Mesothelial cell of epicardium (in vitro differentiated cells): ENCODE measurements at regions not wholly inside any gene's neighbourhood (a gene's known extent, or its start where the extent isn't known, plus 50 kb on each side); places are given as distances from the start of the nearest gene placed in this dataset.

Experiments
- DNase-seq, 2 experiments: peaks; one replicate each; pipeline ENCODE4 v3.0.0; 2021; ENCODE audit warnings: low spot score in 2 of 2; ENCODE audit not compliant: unreplicated experiment in 2 of 2
- H3K27ac Mint-ChIP-seq: 2 replicates; pipeline ENCODE4 v1.8.0; 2021; ENCODE audit warnings: mixed read lengths
- H3K27me3 Mint-ChIP-seq: 2 replicates; pipeline ENCODE4 v1.8.0; 2021; ENCODE audit warnings: low read depth, mixed read lengths
- H3K36me3 Mint-ChIP-seq: 2 replicates; pipeline ENCODE4 v1.8.0; 2021; ENCODE audit warnings: mixed read lengths
- H3K4me1 Mint-ChIP-seq: 2 replicates; pipeline ENCODE4 v1.8.0; 2021; ENCODE audit warnings: mixed read lengths
- H3K4me3 Mint-ChIP-seq: 2 replicates; pipeline ENCODE4 v1.8.0; 2021; ENCODE audit warnings: mild to moderate bottlenecking, moderate library complexity, mixed read lengths
- H3K9me3 Mint-ChIP-seq: 2 replicates; pipeline ENCODE4 v1.8.0; 2021; ENCODE audit warnings: mixed read lengths
- CTCF ChIP-seq: fragments of 200-600 bp; sonication (generic); IDR thresholded peaks from one replicate; pipeline ENCODE4 v1.5.0; 2021; ENCODE audit warnings: antibody characterized with exemption; ENCODE audit not compliant: unreplicated experiment

GRCh38 chr1:29936031-29936544 is 699.8 kb downstream of the PTPRU start:
- no peak overlapping the region for H3K27ac Mint-ChIP-seq
- H3K4me3 Mint-ChIP-seq = no peak overlapping the region
- DNase-seq = no peak
- peaks cover 2% of the 10 kb centered on the region for H3K4me1 Mint-ChIP-seq
- H3K9me3 Mint-ChIP-seq = no peaks in the 10 kb centered on the region
- H3K27me3 Mint-ChIP-seq = peaks cover 41% of the 10 kb centered on the region
- H3K36me3 Mint-ChIP-seq = no peaks in the 10 kb centered on the region
- TF ChIP-seq CTCF = no peak

DNA sequence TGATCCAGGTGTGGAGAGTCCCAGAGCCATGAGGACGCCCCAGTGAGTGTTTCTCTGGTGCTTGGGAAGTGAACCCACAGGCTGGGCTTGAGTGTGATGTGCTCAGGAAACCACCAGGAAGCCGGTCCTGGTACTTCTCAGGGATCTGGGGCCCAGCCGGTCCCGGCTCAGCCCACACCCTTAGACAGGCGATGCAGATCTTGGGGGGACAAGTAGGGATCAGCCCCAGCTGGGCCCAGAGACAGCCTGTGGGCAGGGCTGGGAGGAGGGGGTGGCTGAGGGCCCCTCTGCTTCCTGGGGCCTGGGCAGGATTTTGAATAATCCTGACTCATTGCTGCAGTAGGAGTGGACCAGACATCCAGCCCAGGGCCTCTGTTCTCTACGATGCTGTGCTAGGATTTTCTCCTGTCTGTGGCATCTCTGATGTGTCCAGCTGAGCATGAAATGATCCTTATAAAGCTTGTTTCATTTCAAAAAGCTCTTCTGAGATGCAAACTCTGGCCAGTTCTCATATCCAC is 698.0 kb downstream of the PTPRU start:
- H3K27me3 Mint-ChIP-seq = peaks cover 35% of the 10 kb centered on the region
- no peak overlapping the region for H3K27ac Mint-ChIP-seq
- H3K4me1 Mint-ChIP-seq = peaks cover 2% of the 10 kb centered on the region
- DNase-seq = no peak
- no peaks in the 10 kb centered on the region for H3K36me3 Mint-ChIP-seq
- no peak overlapping the region for H3K4me3 Mint-ChIP-seq
- no peaks in the 10 kb centered on the region for H3K9me3 Mint-ChIP-seq
- no peak for TF ChIP-seq CTCF

DNA sequence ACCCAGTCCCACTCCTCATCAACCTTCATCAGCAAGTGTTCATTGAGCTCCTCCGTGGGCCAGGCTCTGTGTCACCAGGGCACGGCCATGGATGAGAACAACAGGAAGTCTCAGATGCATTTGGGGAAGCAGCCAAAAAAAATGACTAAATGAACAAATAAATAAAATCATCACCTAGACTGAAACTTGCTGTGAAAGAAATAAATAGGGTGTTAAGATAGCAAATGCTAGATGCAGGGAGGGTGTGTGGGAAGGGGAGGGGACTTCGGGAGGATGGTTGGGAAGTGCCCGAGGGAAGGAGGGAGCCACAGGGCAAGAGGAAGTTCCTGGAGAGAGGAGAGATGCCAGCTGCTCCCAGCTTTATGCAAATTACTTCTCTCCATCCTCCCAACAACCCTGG is 696.7 kb downstream of the PTPRU start:
- Mint-ChIP-seq H3K36me3 (no peaks in the 10 kb centered on the region), H3K27me3 (peaks cover 40% of the 10 kb centered on the region), H3K4me1 (peaks cover 2% of the 10 kb centered on the region), H3K9me3 (no peaks in the 10 kb centered on the region), H3K27ac (no peak overlapping the region), H3K4me3 (no peak overlapping the region)
- no peak for TF ChIP-seq CTCF
- DNase-seq = no peak

DNA sequence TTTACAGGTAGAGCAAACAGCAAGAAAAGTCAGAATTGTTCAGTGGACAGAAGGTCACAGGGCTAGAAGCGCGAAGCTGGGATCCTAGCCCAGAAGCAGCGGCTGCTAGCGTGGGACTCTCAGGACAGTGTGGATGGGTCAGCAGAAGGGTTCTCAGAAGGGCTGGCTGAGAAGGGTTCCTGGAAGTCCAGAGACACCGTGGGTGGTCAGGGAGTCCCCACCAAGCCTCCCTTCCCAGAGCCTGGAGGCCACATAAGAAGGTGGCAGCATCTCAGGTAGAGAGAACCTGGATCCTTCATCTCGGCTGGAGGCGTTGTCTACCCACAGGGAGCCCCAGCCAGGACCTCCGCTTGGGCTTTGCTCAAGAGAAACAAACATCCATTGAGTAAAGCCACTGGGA is 696.3 kb downstream of the PTPRU start:
- H3K27me3 Mint-ChIP-seq = peaks cover 40% of the 10 kb centered on the region
- no peaks in the 10 kb centered on the region for H3K36me3 Mint-ChIP-seq
- no peak overlapping the region for H3K27ac Mint-ChIP-seq
- no peak overlapping the region for H3K4me3 Mint-ChIP-seq
- H3K9me3 Mint-ChIP-seq = no peaks in the 10 kb centered on the region
- H3K4me1 Mint-ChIP-seq = peaks cover 2% of the 10 kb centered on the region
- no peak for TF ChIP-seq CTCF
- DNase-seq = no peak

- H3K27ac Mint-ChIP-seq = no peak overlapping the region
- peaks cover 2% of the 10 kb centered on the region for H3K4me1 Mint-ChIP-seq
- no peaks in the 10 kb centered on the region for H3K36me3 Mint-ChIP-seq
- peaks cover 37% of the 10 kb centered on the region for H3K27me3 Mint-ChIP-seq
- TF ChIP-seq CTCF = no peak
- H3K9me3 Mint-ChIP-seq = no peaks in the 10 kb centered on the region
- H3K4me3 Mint-ChIP-seq = no peak overlapping the region
- DNase-seq = no peak
Measured at GRCh38 chr1:29931477-29932175, 695.3 kb downstream of the PTPRU start.
